Mesenchymal stem cell (in vitro differentiated cells and primary cell): ENCODE measurements at regions not wholly inside any gene's neighbourhood (a gene's known extent, or its start where the extent isn't known, plus 50 kb on each side); places are given as distances from the start of the nearest gene placed in this dataset.
A peak's percentile ranks its signal among the peaks of the same experiment; 100 is the strongest.

Experiments used
- DNase-seq: peaks from one replicate; pipeline ENCODE4 v3.0.0-alpha.2; 2013
- H2AFZ ChIP-seq: one replicate; pipeline ENCODE4 v1.6.1; 2013; ENCODE audit warnings: low read depth, mild to moderate bottlenecking, control low read depth, inconsistent platforms, low read length, moderate library complexity
- H2AK5ac ChIP-seq: 2 replicates; pipeline ENCODE4 v1.6.1; 2013; ENCODE audit warnings: low read length, moderate library complexity, mild to moderate bottlenecking, inconsistent platforms; ENCODE audit not compliant: severe bottlenecking
- H2BK120ac ChIP-seq: one replicate; pipeline ENCODE4 v1.6.1; 2013; ENCODE audit warnings: low read depth, mild to moderate bottlenecking, inconsistent platforms, low read length, moderate library complexity
- H2BK12ac ChIP-seq, 2 experiments: one replicate each; pipeline ENCODE4 v1.6.1; 2013; ENCODE audit warnings: inconsistent platforms in 2 of 2, low read length in 2 of 2, mild to moderate bottlenecking in 2 of 2, moderate library complexity in 2 of 2, control low read depth in 1 of 2
- H2BK15ac ChIP-seq: one replicate; pipeline ENCODE4 v1.6.1; 2013; ENCODE audit warnings: mild to moderate bottlenecking, low read depth, inconsistent platforms; ENCODE audit not compliant: poor library complexity, severe bottlenecking
- H2BK5ac ChIP-seq: 2 replicates; pipeline ENCODE4 v1.6.1; 2013; ENCODE audit warnings: low read depth, mild to moderate bottlenecking, low read length, control low read depth, inconsistent platforms; ENCODE audit not compliant: poor library complexity, severe bottlenecking
- H3K14ac ChIP-seq, 2 experiments: one replicate each; pipeline ENCODE4 v1.6.1; 2013; ENCODE audit warnings: inconsistent platforms in 2 of 2, low read length in 2 of 2, control low read depth in 1 of 2, mild to moderate bottlenecking in 1 of 2, moderate library complexity in 1 of 2
- H3K18ac ChIP-seq, 2 experiments: one replicate each; pipeline ENCODE4 v1.6.1; 2013; ENCODE audit warnings: inconsistent platforms in 2 of 2, low read length in 2 of 2, control low read depth in 1 of 2, low read depth in 1 of 2, mild to moderate bottlenecking in 1 of 2
- H3K23ac ChIP-seq, 2 experiments: one replicate each; pipeline ENCODE4 v1.6.1; 2013; ENCODE audit warnings: inconsistent platforms in 2 of 2, low read length in 2 of 2, mild to moderate bottlenecking in 2 of 2, moderate library complexity in 2 of 2, control low read depth in 1 of 2
- H3K27ac ChIP-seq: 2 replicates; pipeline ENCODE4 v1.5.1; 2013; ENCODE audit warnings: mild to moderate bottlenecking, moderate library complexity, low read length, control low read depth, inconsistent platforms; ENCODE audit not compliant: poor library complexity, severe bottlenecking
- H3K27me3 ChIP-seq, 2 experiments: 2 replicates each; pipeline versions ENCODE4 v1.6.1 to v1.7.0; 2013; ENCODE audit warnings: low read length in 2 of 2, mild to moderate bottlenecking in 2 of 2, moderate library complexity in 2 of 2, control low read depth in 1 of 2, inconsistent platforms in 1 of 2; ENCODE audit not compliant: control insufficient read depth in 1 of 2, insufficient read depth in 1 of 2
- H3K36me3 ChIP-seq, 2 experiments: 2 replicates each; pipeline versions ENCODE4 v1.6.1 to v1.7.0; 2013; ENCODE audit warnings: low read length in 2 of 2, control low read depth in 1 of 2, inconsistent platforms in 1 of 2, low read depth in 1 of 2, mild to moderate bottlenecking in 1 of 2; ENCODE audit not compliant: insufficient read depth in 2 of 2, control insufficient read depth in 1 of 2
- H3K4ac ChIP-seq, 2 experiments: one replicate each; pipeline ENCODE4 v1.6.1; 2013; ENCODE audit warnings: inconsistent platforms in 2 of 2, low read length in 2 of 2, mild to moderate bottlenecking in 2 of 2, moderate library complexity in 2 of 2, control low read depth in 1 of 2, low read depth in 1 of 2
- H3K4me1 ChIP-seq: 2 replicates; pipeline ENCODE4 v1.6.1; 2013; ENCODE audit warnings: low read depth, low read length, control low read depth; ENCODE audit not compliant: control insufficient read depth, insufficient read depth
- H3K4me2 ChIP-seq: 2 replicates; pipeline ENCODE4 v1.6.1; 2013; ENCODE audit warnings: low read length, mild to moderate bottlenecking, inconsistent platforms; ENCODE audit not compliant: poor library complexity, severe bottlenecking
- H3K4me3 ChIP-seq, 2 experiments: 2 replicates each; pipeline versions ENCODE4 v1.5.1 to v1.7.0; 2013; ENCODE audit warnings: low read length in 2 of 2, mild to moderate bottlenecking in 2 of 2, control low read depth in 1 of 2, low read depth in 1 of 2; ENCODE audit not compliant: insufficient read depth in 1 of 2
- H3K79me1 ChIP-seq: replicated peaks from 2 replicates; pipeline ENCODE4 v1.6.1; 2013; ENCODE audit warnings: mild to moderate bottlenecking, control low read depth, low read length, inconsistent platforms; ENCODE audit not compliant: poor library complexity, severe bottlenecking
- H3K9ac ChIP-seq: 2 replicates; pipeline ENCODE4 v1.7.0; 2013; ENCODE audit warnings: mild to moderate bottlenecking, low read length, moderate library complexity
- H3K9me3 ChIP-seq: 2 replicates; pipeline ENCODE4 v1.7.0; 2013; ENCODE audit warnings: mild to moderate bottlenecking, low read length; ENCODE audit not compliant: control insufficient read depth
- H4K8ac ChIP-seq: one replicate; pipeline ENCODE4 v1.6.1; 2013; ENCODE audit warnings: inconsistent platforms, mild to moderate bottlenecking, low read length, moderate library complexity
- H4K91ac ChIP-seq: one replicate; pipeline ENCODE4 v1.6.1; 2013; ENCODE audit warnings: mild to moderate bottlenecking, low read length, inconsistent platforms
- WGBS: methylation state at CpG from one replicate; pipeline ENCODE4 v1.1.7; 2013; ENCODE audit warnings: mixed read lengths; 5-methylcytosine and 5-hydroxymethylcytosine counted together

- no peak overlapping the region for H3K27ac ChIP-seq
- H2BK5ac ChIP-seq = no peak overlapping the region
- H4K91ac ChIP-seq = no peak overlapping the region
- no peak overlapping the region for H3K4ac ChIP-seq
- no peaks in the 10 kb centered on the region for H3K9me3 ChIP-seq
- H2AK5ac ChIP-seq = no peak overlapping the region
- H3K18ac ChIP-seq = no peak overlapping the region
- 78% methylated on average over 3 of the region's 3 CpGs for WGBS
- no peaks in the 10 kb centered on the region for H3K79me1 ChIP-seq
- no peaks in the 10 kb centered on the region for H3K36me3 ChIP-seq
- H3K27me3 ChIP-seq = no peaks in the 10 kb centered on the region
- no peak overlapping the region for H3K9ac ChIP-seq
- no peak overlapping the region for H3K23ac ChIP-seq
- no peak overlapping the region for H2BK120ac ChIP-seq
- no peak overlapping the region for H3K14ac ChIP-seq
- H2BK15ac ChIP-seq = no peak overlapping the region
- DNase-seq = no peak
- H4K8ac ChIP-seq = no peak overlapping the region
- no peak overlapping the region for H2AFZ ChIP-seq
- no peaks in the 10 kb centered on the region for H3K4me1 ChIP-seq
- no peak overlapping the region for H2BK12ac ChIP-seq
- H3K4me2 ChIP-seq = no peak overlapping the region
- H3K4me3 ChIP-seq = no peak overlapping the region
Measured at GRCh38 chr13:75090872-75091615, 390.9 kb downstream of the TBC1D4 start.

GRCh38 chr13:75088915-75089314, 393.1 kb downstream of the TBC1D4 start:
- H3K27ac ChIP-seq = no peak overlapping the region
- no peaks in the 10 kb centered on the region for H3K79me1 ChIP-seq
- H3K36me3 ChIP-seq = no peaks in the 10 kb centered on the region
- 100% methylated on average over 3 of the region's 4 CpGs for WGBS
- H3K27me3 ChIP-seq = no peaks in the 10 kb centered on the region
- no peak overlapping the region for H2BK5ac ChIP-seq
- DNase-seq = no peak
- no peak overlapping the region for H3K14ac ChIP-seq
- H2AFZ ChIP-seq = no peak overlapping the region
- no peak overlapping the region for H3K23ac ChIP-seq
- no peaks in the 10 kb centered on the region for H3K4me1 ChIP-seq
- no peak overlapping the region for H2BK15ac ChIP-seq
- H3K9me3 ChIP-seq = no peaks in the 10 kb centered on the region
- H3K4me2 ChIP-seq = no peak overlapping the region
- H3K9ac ChIP-seq = no peak overlapping the region
- no peak overlapping the region for H2AK5ac ChIP-seq
- H3K4ac ChIP-seq = no peak overlapping the region
- H4K8ac ChIP-seq = no peak overlapping the region
- H2BK12ac ChIP-seq = no peak overlapping the region
- no peak overlapping the region for H2BK120ac ChIP-seq
- no peak overlapping the region for H3K18ac ChIP-seq
- no peak overlapping the region for H4K91ac ChIP-seq
- H3K4me3 ChIP-seq = no peak overlapping the region

GRCh38 chr13:75079226-75079625, 402.7 kb downstream of the TBC1D4 start:
- no peak overlapping the region for H3K4me3 ChIP-seq
- H3K9ac ChIP-seq = no peak overlapping the region
- H3K23ac ChIP-seq = no peak overlapping the region
- no peak overlapping the region for H3K4me2 ChIP-seq
- H3K27me3 ChIP-seq = no peaks in the 10 kb centered on the region
- peak overlapping the region; percentile 47 for H3K27ac ChIP-seq
- H3K18ac ChIP-seq = no peak overlapping the region
- no peak overlapping the region for H4K91ac ChIP-seq
- H3K14ac ChIP-seq = no peak overlapping the region
- H3K36me3 ChIP-seq = no peaks in the 10 kb centered on the region
- DNase-seq = peak; percentile 34
- no peak overlapping the region for H2BK5ac ChIP-seq
- 100% methylated on average over 1 of the region's 2 CpGs for WGBS
- no peak overlapping the region for H2BK15ac ChIP-seq
- H2BK12ac ChIP-seq = no peak overlapping the region
- no peaks in the 10 kb centered on the region for H3K9me3 ChIP-seq
- H3K4me1 ChIP-seq = no peaks in the 10 kb centered on the region
- no peak overlapping the region for H2AFZ ChIP-seq
- H4K8ac ChIP-seq = no peak overlapping the region
- H3K4ac ChIP-seq = no peak overlapping the region
- no peak overlapping the region for H2AK5ac ChIP-seq
- H2BK120ac ChIP-seq = no peak overlapping the region
- no peaks in the 10 kb centered on the region for H3K79me1 ChIP-seq

- no peak overlapping the region for H3K4me3 ChIP-seq
Measured at GRCh38 chr13:75076476-75076875, 405.5 kb downstream of the TBC1D4 start.

More at GRCh38 chr13:75076476-75076875, 405.5 kb downstream of the TBC1D4 start:
- H2BK5ac ChIP-seq = no peak overlapping the region
- H3K4me2 ChIP-seq = no peak overlapping the region
- no peak overlapping the region for H2AFZ ChIP-seq
- H3K36me3 ChIP-seq = no peaks in the 10 kb centered on the region
- no peak overlapping the region for H2AK5ac ChIP-seq
- H4K91ac ChIP-seq = no peak overlapping the region
- no peak overlapping the region for H2BK120ac ChIP-seq
- no peaks in the 10 kb centered on the region for H3K4me1 ChIP-seq
- no peak overlapping the region for H3K14ac ChIP-seq
- H3K23ac ChIP-seq = no peak overlapping the region
- no peaks in the 10 kb centered on the region for H3K9me3 ChIP-seq
- no peak overlapping the region for H2BK12ac ChIP-seq
- H4K8ac ChIP-seq = no peak overlapping the region
- H3K9ac ChIP-seq = no peak overlapping the region
- H3K4ac ChIP-seq = no peak overlapping the region
- no peak for DNase-seq
- no peaks in the 10 kb centered on the region for H3K79me1 ChIP-seq
- H3K18ac ChIP-seq = no peak overlapping the region
- no peak overlapping the region for H3K27ac ChIP-seq
- no peak overlapping the region for H2BK15ac ChIP-seq
- H3K27me3 ChIP-seq = no peaks in the 10 kb centered on the region
